ENCODE measurements at regions not wholly inside any gene's neighbourhood (a gene's known extent, or its start where the extent isn't known, plus 50 kb on each side); places are given as distances from the start of the nearest gene placed in this dataset.
"Not testable (repeated sequence)": the region's sequence is repeated elsewhere in the genome, so short reads cannot be mapped to it uniquely, and the experiment has no call there.

DNA sequence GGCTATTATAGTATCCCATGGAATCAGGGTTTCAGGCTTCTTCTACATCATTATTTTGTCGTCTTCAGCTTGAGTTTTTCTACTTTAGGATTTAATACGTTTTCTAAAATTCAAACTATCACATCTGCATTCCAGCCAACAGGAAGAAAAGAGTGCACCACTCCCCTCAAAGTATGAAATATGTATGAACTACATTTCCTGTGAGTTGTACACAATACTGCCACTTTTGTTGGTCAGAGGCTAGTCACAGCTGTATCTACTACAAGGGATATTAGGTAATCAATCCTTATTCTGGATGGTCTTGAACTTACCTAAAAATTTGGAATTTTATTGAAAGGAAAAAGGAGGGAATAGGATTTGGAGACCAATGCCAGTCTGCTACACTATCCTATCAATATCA lies 235.6 kb upstream of the TBX18 start:
- Mint-ChIP-seq H3K4me3 (no peak overlapping the region), H3K27ac (no peak overlapping the region), H3K4me1 (ENCODE audit: low read depth) (no peaks in the 10 kb centered on the region), H3K36me3 (ENCODE audit: low read depth) (no peaks in the 10 kb centered on the region), H3K9me3 (peaks cover 11% of the 10 kb centered on the region), H3K27me3 (no peaks in the 10 kb centered on the region)
- Histone ChIP-seq H3K4me1 (ENCODE audit: insufficient read depth, low read length) (no peaks in the 10 kb centered on the region), H3K4me3 (ENCODE audit: low read length) (no peak overlapping the region), H3K36me3 (ENCODE audit: insufficient read depth, low read length) (no peaks in the 10 kb centered on the region), H3K27ac (ENCODE audit: low read depth in 1 of 2, low read length in 2 of 2) (no peak overlapping the region), H3K27me3 (ENCODE audit: control insufficient read depth in 1 of 2, insufficient read depth in 2 of 2, low read length in 2 of 2) (no peaks in the 10 kb centered on the region), H3K9me3 (ENCODE audit: control insufficient read depth in 1 of 2, insufficient read depth in 1 of 2, low read length in 2 of 2) (no peaks in the 10 kb centered on the region)
- POLR2A ChIA-PET, result no interaction called here
- intact Hi-C loops (cut with DNase I, micrococcal nuclease), result no loop called here
- CTCF ChIA-PET, result no interaction called here
- ATAC-seq (ENCODE audit: poor library complexity) (no peak), DNase-seq (no peak)
- TF ChIP-seq, protein P1, sequence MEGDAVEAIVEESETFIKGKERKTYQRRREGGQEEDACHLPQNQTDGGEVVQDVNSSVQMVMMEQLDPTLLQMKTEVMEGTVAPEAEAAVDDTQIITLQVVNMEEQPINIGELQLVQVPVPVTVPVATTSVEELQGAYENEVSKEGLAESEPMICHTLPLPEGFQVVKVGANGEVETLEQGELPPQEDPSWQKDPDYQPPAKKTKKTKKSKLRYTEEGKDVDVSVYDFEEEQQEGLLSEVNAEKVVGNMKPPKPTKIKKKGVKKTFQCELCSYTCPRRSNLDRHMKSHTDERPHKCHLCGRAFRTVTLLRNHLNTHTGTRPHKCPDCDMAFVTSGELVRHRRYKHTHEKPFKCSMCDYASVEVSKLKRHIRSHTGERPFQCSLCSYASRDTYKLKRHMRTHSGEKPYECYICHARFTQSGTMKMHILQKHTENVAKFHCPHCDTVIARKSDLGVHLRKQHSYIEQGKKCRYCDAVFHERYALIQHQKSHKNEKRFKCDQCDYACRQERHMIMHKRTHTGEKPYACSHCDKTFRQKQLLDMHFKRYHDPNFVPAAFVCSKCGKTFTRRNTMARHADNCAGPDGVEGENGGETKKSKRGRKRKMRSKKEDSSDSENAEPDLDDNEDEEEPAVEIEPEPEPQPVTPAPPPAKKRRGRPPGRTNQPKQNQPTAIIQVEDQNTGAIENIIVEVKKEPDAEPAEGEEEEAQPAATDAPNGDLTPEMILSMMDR (IDR thresholded peaks at IDR 0.05), result no peak

DNA sequence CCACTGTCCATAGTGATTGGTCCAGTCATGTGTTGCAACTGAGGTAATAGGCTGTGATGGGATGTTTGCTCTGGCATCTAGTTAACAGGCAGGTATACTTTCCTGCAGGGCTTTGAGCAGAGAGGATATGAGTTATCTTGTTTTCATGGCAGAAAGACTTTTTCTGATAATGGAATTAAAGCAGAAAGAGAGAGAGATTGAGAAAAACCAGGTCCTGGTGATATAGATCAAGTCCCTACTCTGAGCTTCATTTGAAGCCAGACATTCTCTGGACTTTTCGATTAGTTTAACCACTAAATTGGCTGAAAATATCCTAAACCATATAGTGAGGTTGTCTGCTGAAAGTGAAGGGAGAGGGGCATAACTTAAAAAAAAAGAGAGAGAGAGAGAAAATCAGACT lies 233.8 kb upstream of the TBX18 start:
- no peaks in the 10 kb centered on the region for H3K9me3 ChIP-seq (ENCODE audit: control insufficient read depth in 1 of 2, insufficient read depth in 1 of 2, low read length in 2 of 2)
- H3K9me3 Mint-ChIP-seq, result peaks cover 7% of the 10 kb centered on the region
- intact Hi-C loops (cut with DNase I, micrococcal nuclease), result no loop called here
- H3K36me3 Mint-ChIP-seq (ENCODE audit: low read depth), result no peaks in the 10 kb centered on the region
- DNase-seq (no peak), ATAC-seq (ENCODE audit: poor library complexity) (no peak)
- TF ChIP-seq, protein P1 (IDR thresholded peaks at IDR 0.05), result no peak
- H3K4me3 ChIP-seq (ENCODE audit: low read length), result no peak overlapping the region
- H3K27me3 ChIP-seq (ENCODE audit: control insufficient read depth in 1 of 2, insufficient read depth in 2 of 2, low read length in 2 of 2), result no peaks in the 10 kb centered on the region
- H3K27me3 Mint-ChIP-seq, result no peaks in the 10 kb centered on the region
- H3K4me3 Mint-ChIP-seq, result no peak overlapping the region
- CTCF ChIA-PET, result no interaction called here
- POLR2A ChIA-PET, result no interaction called here
- H3K36me3 ChIP-seq (ENCODE audit: insufficient read depth, low read length), result no peaks in the 10 kb centered on the region
- no peak overlapping the region for H3K27ac ChIP-seq (ENCODE audit: low read depth in 1 of 2, low read length in 2 of 2)
- H3K27ac Mint-ChIP-seq, result no peak overlapping the region
- no peaks in the 10 kb centered on the region for H3K4me1 ChIP-seq (ENCODE audit: insufficient read depth, low read length)
- no peaks in the 10 kb centered on the region for H3K4me1 Mint-ChIP-seq (ENCODE audit: low read depth)

DNA sequence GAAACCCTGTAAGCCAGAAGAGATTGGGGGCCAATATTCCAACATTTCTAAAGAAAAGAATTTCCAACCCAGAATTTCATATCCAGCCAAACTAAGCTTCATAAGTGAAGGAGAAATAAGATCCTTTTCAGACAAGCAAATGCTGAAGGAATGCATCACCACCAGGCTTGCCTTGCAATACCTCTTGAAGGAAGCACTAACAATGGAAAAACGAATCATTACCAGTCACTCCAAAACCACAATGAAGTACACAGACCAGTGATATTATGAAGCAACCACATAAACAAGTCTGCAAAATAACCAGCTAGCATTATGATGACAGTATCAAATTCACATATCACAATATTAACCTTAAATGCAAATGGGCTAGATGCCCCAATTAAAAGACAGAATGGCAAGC lies 224.4 kb upstream of the TBX18 start:
- H3K27ac ChIP-seq (ENCODE audit: low read depth in 1 of 2, low read length in 2 of 2); H3K4me3 ChIP-seq (ENCODE audit: low read length); H3K36me3 ChIP-seq (ENCODE audit: insufficient read depth, low read length); POLR2A ChIA-PET; H3K27ac Mint-ChIP-seq; intact Hi-C loops (cut with DNase I, micrococcal nuclease); H3K9me3 ChIP-seq (ENCODE audit: control insufficient read depth in 1 of 2, insufficient read depth in 1 of 2, low read length in 2 of 2); ATAC-seq (ENCODE audit: poor library complexity); DNase-seq; CTCF ChIA-PET; H3K4me3 Mint-ChIP-seq; H3K4me1 Mint-ChIP-seq (ENCODE audit: low read depth); H3K4me1 ChIP-seq (ENCODE audit: insufficient read depth, low read length); H3K27me3 Mint-ChIP-seq; H3K36me3 Mint-ChIP-seq (ENCODE audit: low read depth); H3K27me3 ChIP-seq (ENCODE audit: control insufficient read depth in 1 of 2, insufficient read depth in 2 of 2, low read length in 2 of 2): not testable (repeated sequence)
- peaks cover 20% of the 10 kb centered on the region for H3K9me3 Mint-ChIP-seq

DNA sequence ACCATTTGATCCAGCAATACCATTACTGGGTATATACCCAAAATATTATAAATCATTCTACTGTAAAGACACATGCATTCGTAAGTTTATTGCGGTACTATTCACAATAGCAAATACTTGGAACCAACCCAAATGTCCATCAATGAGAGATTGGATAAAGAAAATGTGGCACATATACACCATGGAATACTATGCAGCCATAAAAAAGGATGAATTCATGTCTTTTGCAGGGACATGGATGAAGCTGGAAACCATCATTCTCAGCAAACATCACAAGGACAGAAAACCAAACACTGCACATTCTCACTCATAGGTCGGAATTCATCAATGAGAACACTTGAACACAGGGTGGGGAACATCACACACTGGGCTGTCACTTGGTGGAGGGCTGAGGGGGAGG lies 221.1 kb upstream of the TBX18 start:
- H3K27ac Mint-ChIP-seq; CTCF ChIA-PET; H3K36me3 Mint-ChIP-seq (ENCODE audit: low read depth); H3K4me1 ChIP-seq (ENCODE audit: insufficient read depth, low read length); H3K9me3 ChIP-seq (ENCODE audit: control insufficient read depth in 1 of 2, insufficient read depth in 1 of 2, low read length in 2 of 2); H3K4me1 Mint-ChIP-seq (ENCODE audit: low read depth); H3K36me3 ChIP-seq (ENCODE audit: insufficient read depth, low read length); H3K27ac ChIP-seq (ENCODE audit: low read depth in 1 of 2, low read length in 2 of 2); POLR2A ChIA-PET; H3K27me3 Mint-ChIP-seq; DNase-seq; H3K27me3 ChIP-seq (ENCODE audit: control insufficient read depth in 1 of 2, insufficient read depth in 2 of 2, low read length in 2 of 2); intact Hi-C loops (cut with DNase I, micrococcal nuclease); ATAC-seq (ENCODE audit: poor library complexity); H3K4me3 Mint-ChIP-seq; H3K4me3 ChIP-seq (ENCODE audit: low read length): not testable (repeated sequence)
- H3K9me3 Mint-ChIP-seq, result peaks cover 13% of the 10 kb centered on the region

Measured in CD4-positive, alpha-beta T cell (primary cell).